Prostate gland (tissue), 2 donors: ENCODE measurements at regions not wholly inside any gene's neighbourhood (a gene's known extent, or its start where the extent isn't known, plus 50 kb on each side); places are given as distances from the start of the nearest gene placed in this dataset.

ENCODE experiments used
- POLR2A ChIP-seq: fragments of 450-650 bp; IDR thresholded peaks from one replicate; pipeline ENCODE4 v1.6.1; 2016; ENCODE audit warnings: antibody characterized with exemption, mild to moderate bottlenecking
- POLR2AphosphoS5 ChIP-seq: sonication (generic); formaldehyde crosslinking; IDR thresholded peaks from one replicate; pipeline ENCODE4 v1.6.1; 2017; ENCODE audit warnings: antibody characterized with exemption
- TF ChIP-seq, protein P1 (sequence below), 4 experiments: fragments of 200-600 bp in 2 of 4; fragments of 450-650 bp in 2 of 4; sonication (generic) in 2 of 4; IDR thresholded peaks; 1 replicate in 3 of 4; 2 replicates in 1 of 4; pipeline ENCODE4 v1.5.1; 2016 to 2019; ENCODE audit warnings: antibody characterized with exemption in 4 of 4, mild to moderate bottlenecking in 2 of 4, moderate library complexity in 2 of 4

DNA sequence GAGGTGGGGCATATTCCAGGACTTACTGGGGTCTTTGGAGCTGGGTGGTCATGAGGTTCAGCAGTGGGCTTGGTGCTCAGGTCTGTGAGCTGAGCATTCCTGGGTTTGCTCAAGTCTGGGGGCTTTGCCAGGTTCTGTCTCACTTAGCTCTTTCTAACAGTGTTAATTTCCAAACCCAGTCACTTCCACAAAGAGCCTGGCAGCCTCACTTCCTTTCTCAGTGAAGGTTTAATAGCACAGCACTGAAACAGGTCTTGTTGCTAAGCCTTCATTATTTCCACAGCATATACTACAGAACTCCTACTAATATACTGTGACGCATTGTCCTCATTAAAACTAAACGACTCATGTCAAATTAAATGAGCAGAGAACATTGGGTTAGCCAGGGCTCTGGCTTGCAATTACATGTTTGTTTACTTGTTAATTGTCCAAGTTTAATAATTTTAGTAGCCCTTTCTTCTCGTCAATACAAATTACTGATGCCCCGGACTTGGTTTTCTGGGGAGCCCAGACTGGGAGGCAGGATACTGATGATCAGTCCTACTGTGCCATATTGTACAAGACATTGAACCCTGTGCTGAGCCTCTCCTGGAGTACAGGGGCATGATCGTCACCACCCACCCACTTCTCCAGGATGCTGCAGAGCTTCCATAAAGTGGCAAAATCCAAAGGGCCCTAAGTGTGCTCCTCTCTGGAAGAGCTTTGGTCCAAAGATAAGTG lies 170.7 kb downstream of the IER5 start:
- TF ChIP-seq POLR2A: no peak
- TF ChIP-seq, protein P1, sequence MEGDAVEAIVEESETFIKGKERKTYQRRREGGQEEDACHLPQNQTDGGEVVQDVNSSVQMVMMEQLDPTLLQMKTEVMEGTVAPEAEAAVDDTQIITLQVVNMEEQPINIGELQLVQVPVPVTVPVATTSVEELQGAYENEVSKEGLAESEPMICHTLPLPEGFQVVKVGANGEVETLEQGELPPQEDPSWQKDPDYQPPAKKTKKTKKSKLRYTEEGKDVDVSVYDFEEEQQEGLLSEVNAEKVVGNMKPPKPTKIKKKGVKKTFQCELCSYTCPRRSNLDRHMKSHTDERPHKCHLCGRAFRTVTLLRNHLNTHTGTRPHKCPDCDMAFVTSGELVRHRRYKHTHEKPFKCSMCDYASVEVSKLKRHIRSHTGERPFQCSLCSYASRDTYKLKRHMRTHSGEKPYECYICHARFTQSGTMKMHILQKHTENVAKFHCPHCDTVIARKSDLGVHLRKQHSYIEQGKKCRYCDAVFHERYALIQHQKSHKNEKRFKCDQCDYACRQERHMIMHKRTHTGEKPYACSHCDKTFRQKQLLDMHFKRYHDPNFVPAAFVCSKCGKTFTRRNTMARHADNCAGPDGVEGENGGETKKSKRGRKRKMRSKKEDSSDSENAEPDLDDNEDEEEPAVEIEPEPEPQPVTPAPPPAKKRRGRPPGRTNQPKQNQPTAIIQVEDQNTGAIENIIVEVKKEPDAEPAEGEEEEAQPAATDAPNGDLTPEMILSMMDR (IDR thresholded peaks at IDR 0.05): no peak
- peak; percentile 13 for TF ChIP-seq POLR2AphosphoS5
